Tibial nerve (tissue), 4 donors: ENCODE measurements at regions not wholly inside any gene's neighbourhood (a gene's known extent, or its start where the extent isn't known, plus 50 kb on each side); places are given as distances from the start of the nearest gene placed in this dataset.

Experiments used
- DNase-seq, 2 donors: peaks; one replicate each; pipeline ENCODE4 v3.0.0-alpha.2; 2019; ENCODE audit warnings: low spot score in 2 of 2
- H3K27ac ChIP-seq, 4 donors: fragments of 200-600 bp; sonication (generic) in 3 of 4; one replicate each; pipeline ENCODE4 v1.5.1; 2017 to 2019; ENCODE audit warnings: mild to moderate bottlenecking in 1 of 4
- H3K27me3 ChIP-seq, 2 donors: fragments of 200-600 bp; sonication (generic) in 1 of 2; one replicate each; pipeline versions ENCODE4 v1.5.1 to v1.6.0; 2017 to 2019
- H3K36me3 ChIP-seq, 3 donors: fragments of 200-600 bp; sonication (generic); one replicate each; pipeline ENCODE4 v1.5.1; 2018 to 2019
- H3K4me1 ChIP-seq, 4 donors: fragments of 200-600 bp; sonication (generic) in 3 of 4; one replicate each; pipeline ENCODE4 v1.5.1; 2017 to 2019
- H3K4me3 ChIP-seq, 4 donors: fragments of 200-600 bp; sonication (generic) in 3 of 4; one replicate each; pipeline ENCODE4 v1.5.1; 2017 to 2019; ENCODE audit warnings: mild to moderate bottlenecking in 1 of 4, moderate library complexity in 1 of 4
- H3K9me3 ChIP-seq, 4 donors: fragments of 200-600 bp; sonication (generic) in 3 of 4; one replicate each; pipeline ENCODE4 v1.5.1; 2017 to 2019
- CTCF ChIP-seq, 5 experiments: fragments of 200-600 bp in 3 of 5; fragments of 450-650 bp in 2 of 5; sonication (generic) in 3 of 5; IDR thresholded peaks; one replicate each; pipeline ENCODE4 v1.5.1; 2016 to 2019; ENCODE audit warnings: antibody characterized with exemption in 5 of 5, mild to moderate bottlenecking in 3 of 5, moderate library complexity in 2 of 5
- EP300 ChIP-seq, 2 donors: sonication (generic); formaldehyde crosslinking; IDR thresholded peaks; one replicate each; pipeline ENCODE4 v1.6.1; 2017; ENCODE audit warnings: antibody characterized with exemption in 2 of 2, mild to moderate bottlenecking in 1 of 2
- POLR2A ChIP-seq, 2 donors: fragments of 450-650 bp; IDR thresholded peaks; one replicate each; pipeline ENCODE4 v1.6.1; 2017; ENCODE audit warnings: antibody characterized with exemption in 2 of 2, mild to moderate bottlenecking in 2 of 2, moderate library complexity in 2 of 2
- WGBS, 2 donors: methylation state at CpG; one replicate each; pipeline ENCODE4 v1.1.5; 2018; 5-methylcytosine and 5-hydroxymethylcytosine counted together

GRCh38 chr9:107935931-107936330, 446.4 kb upstream of the KLF4 start:
- 95 to 96% methylated on average over 6 of the region's 6 CpGs for WGBS, 2 donors
- DNase-seq: no peak

GRCh38 chr9:107933516-107933915, 443.9 kb upstream of the KLF4 start:
- Histone ChIP-seq H3K4me3 (no peak overlapping the region), H3K9me3 (no peaks in the 10 kb centered on the region), H3K4me1 (peaks cover 0 to 19% (median 0%) of the 10 kb centered on the region in 4 donors), H3K27me3 (no peaks in the 10 kb centered on the region), H3K36me3 (no peaks in the 10 kb centered on the region), H3K27ac (peak overlapping the region in 1 of 4 donors; percentile 20)
- DNase-seq: no peak
- TF ChIP-seq EP300 (IDR thresholded peaks at IDR 0.05) (no peak), POLR2A (IDR thresholded peaks at IDR 0.05) (no peak), CTCF (IDR thresholded peaks at IDR 0.05) (no peak)
- 45 to 54% methylated on average over 6 of the region's 6 CpGs for WGBS, 2 donors

More at GRCh38 chr9:107935931-107936330, 446.4 kb upstream of the KLF4 start:
- no peak overlapping the region for H3K4me3 ChIP-seq
- H3K27ac ChIP-seq: no peak overlapping the region
- H3K36me3 ChIP-seq: no peaks in the 10 kb centered on the region
- H3K4me1 ChIP-seq: peaks cover 0 to 14% (median 0%) of the 10 kb centered on the region in 4 donors
- no peaks in the 10 kb centered on the region for H3K27me3 ChIP-seq
- no peaks in the 10 kb centered on the region for H3K9me3 ChIP-seq
- TF ChIP-seq CTCF (IDR thresholded peaks at IDR 0.05) (no peak), EP300 (IDR thresholded peaks at IDR 0.05) (no peak), POLR2A (IDR thresholded peaks at IDR 0.05) (no peak)

GRCh38 chr9:107933097-107933496, 443.5 kb upstream of the KLF4 start:
- H3K27ac ChIP-seq: peak overlapping the region in 1 of 4 donors; percentile 20
- H3K4me3 ChIP-seq: no peak overlapping the region
- H3K9me3 ChIP-seq: no peaks in the 10 kb centered on the region
- H3K36me3 ChIP-seq: no peaks in the 10 kb centered on the region
- H3K4me1 ChIP-seq: peaks cover 0 to 22% (median 0%) of the 10 kb centered on the region in 4 donors
- DNase-seq: no peak
- 25 to 29% methylated on average over 5 of the region's 5 CpGs for WGBS, 2 donors
- TF ChIP-seq CTCF (IDR thresholded peaks at IDR 0.05) (no peak), EP300 (IDR thresholded peaks at IDR 0.05) (no peak), POLR2A (IDR thresholded peaks at IDR 0.05) (no peak)
- H3K27me3 ChIP-seq: no peaks in the 10 kb centered on the region

GRCh38 chr9:107932601-107933000, 443.0 kb upstream of the KLF4 start:
- 47 to 53% methylated on average over 2 of the region's 2 CpGs for WGBS, 2 donors
- Histone ChIP-seq H3K27me3 (no peaks in the 10 kb centered on the region), H3K9me3 (no peaks in the 10 kb centered on the region), H3K27ac (no peak overlapping the region), H3K36me3 (no peaks in the 10 kb centered on the region), H3K4me1 (peaks cover 0 to 24% (median 0%) of the 10 kb centered on the region in 4 donors), H3K4me3 (no peak overlapping the region)
- TF ChIP-seq POLR2A (IDR thresholded peaks at IDR 0.05): no peak
- TF ChIP-seq EP300 (IDR thresholded peaks at IDR 0.05): no peak
- TF ChIP-seq CTCF (IDR thresholded peaks at IDR 0.05): no peak
- no peak for DNase-seq

- Histone ChIP-seq H3K27me3 (no peaks in the 10 kb centered on the region), H3K4me3 (no peak overlapping the region), H3K9me3 (no peaks in the 10 kb centered on the region), H3K36me3 (no peaks in the 10 kb centered on the region), H3K4me1 (peaks cover 0 to 24% (median 0%) of the 10 kb centered on the region in 4 donors), H3K27ac (no peak overlapping the region)
- WGBS, 2 donors: 63 to 65% methylated on average over 1 of the region's 1 CpG
- TF ChIP-seq CTCF (IDR thresholded peaks at IDR 0.05) (no peak), POLR2A (IDR thresholded peaks at IDR 0.05) (no peak), EP300 (IDR thresholded peaks at IDR 0.05) (no peak)
- DNase-seq: no peak
Observed at GRCh38 chr9:107932046-107932445, 442.5 kb upstream of the KLF4 start.
